Trophoblast cell (in vitro differentiated cells and primary cell): ENCODE measurements at regions not wholly inside any gene's neighbourhood (a gene's known extent, or its start where the extent isn't known, plus 50 kb on each side); places are given as distances from the start of the nearest gene placed in this dataset.

Source experiments
- DNase-seq, 2 donors: peaks; one replicate each; pipeline ENCODE4 v3.0.0-alpha.2; 2016
- H2AFZ ChIP-seq: 2 replicates; pipeline ENCODE4 v1.6.1; 2013; ENCODE audit warnings: low read length, moderate library complexity, mild to moderate bottlenecking; ENCODE audit not compliant: insufficient read depth, poor library complexity
- H2AK5ac ChIP-seq: 2 replicates; pipeline ENCODE4 v1.6.1; 2013; ENCODE audit warnings: mild to moderate bottlenecking, low read length
- H2BK120ac ChIP-seq: 2 replicates; pipeline ENCODE4 v1.6.1; 2013; ENCODE audit warnings: low read length, mild to moderate bottlenecking, moderate library complexity; ENCODE audit not compliant: insufficient read depth, poor library complexity
- H2BK12ac ChIP-seq: 2 replicates; pipeline ENCODE4 v1.6.1; 2013; ENCODE audit warnings: mild to moderate bottlenecking, low read length, moderate library complexity
- H2BK5ac ChIP-seq: 2 replicates; pipeline ENCODE4 v1.6.1; 2013; ENCODE audit warnings: low read length, low read depth, moderate library complexity, mild to moderate bottlenecking; ENCODE audit not compliant: poor library complexity
- H3K14ac ChIP-seq: 2 replicates; pipeline ENCODE4 v1.6.1; 2013; ENCODE audit warnings: mild to moderate bottlenecking, low read length
- H3K18ac ChIP-seq: 2 replicates; pipeline ENCODE4 v1.6.1; 2013; ENCODE audit warnings: mild to moderate bottlenecking, low read length
- H3K23ac ChIP-seq: 2 replicates; pipeline ENCODE4 v1.6.1; 2013; ENCODE audit warnings: low read length
- H3K27ac ChIP-seq: 2 replicates; pipeline ENCODE4 v1.5.1; 2013; ENCODE audit warnings: low read depth, mild to moderate bottlenecking, inconsistent platforms, low read length, moderate library complexity
- H3K27me3 ChIP-seq: 2 replicates; pipeline ENCODE4 v1.6.1; 2013; ENCODE audit warnings: inconsistent platforms, mild to moderate bottlenecking, low read length, moderate library complexity; ENCODE audit not compliant: insufficient read depth
- H3K36me3 ChIP-seq, 2 experiments: 1 replicate in 1 of 2; 2 replicates in 1 of 2; pipeline ENCODE4 v1.6.1; 2013; ENCODE audit warnings: low read length in 2 of 2, mild to moderate bottlenecking in 2 of 2, moderate library complexity in 1 of 2; ENCODE audit not compliant: insufficient read depth in 2 of 2, control insufficient read depth in 1 of 2
- H3K4ac ChIP-seq: 2 replicates; pipeline ENCODE4 v1.6.1; 2013; ENCODE audit warnings: low read depth, mild to moderate bottlenecking, low read length, moderate library complexity
- H3K4me1 ChIP-seq, 2 experiments: 1 replicate in 1 of 2; 2 replicates in 1 of 2; pipeline ENCODE4 v1.6.1; 2013; ENCODE audit warnings: low read length in 2 of 2, mild to moderate bottlenecking in 2 of 2, moderate library complexity in 1 of 2; ENCODE audit not compliant: insufficient read depth in 2 of 2, control insufficient read depth in 1 of 2
- H3K4me2 ChIP-seq: 2 replicates; pipeline ENCODE4 v1.6.1; 2013; ENCODE audit warnings: inconsistent platforms, mild to moderate bottlenecking, low read length, moderate library complexity
- H3K4me3 ChIP-seq: 2 replicates; pipeline ENCODE4 v1.5.1; 2013; ENCODE audit warnings: mild to moderate bottlenecking, low read depth, low read length, inconsistent platforms
- H3K79me1 ChIP-seq: one replicate; pipeline ENCODE4 v1.6.1; 2013; ENCODE audit warnings: low read length
- H3K79me2 ChIP-seq: 2 replicates; pipeline ENCODE4 v1.6.1; 2013; ENCODE audit warnings: low read length, mild to moderate bottlenecking; ENCODE audit not compliant: control insufficient read depth, insufficient read depth, poor library complexity
- H3K9ac ChIP-seq: 2 replicates; pipeline ENCODE4 v1.6.1; 2013; ENCODE audit warnings: mild to moderate bottlenecking, low read length
- H3K9me3 ChIP-seq: 2 replicates; pipeline ENCODE4 v1.6.1; 2013; ENCODE audit warnings: low read depth, mild to moderate bottlenecking, control low read depth, inconsistent platforms, low read length; ENCODE audit not compliant: insufficient read depth
- H4K12ac ChIP-seq: 2 replicates; pipeline ENCODE4 v1.6.1; 2013; ENCODE audit warnings: low read depth, mild to moderate bottlenecking, low read length, moderate library complexity
- H4K8ac ChIP-seq: 2 replicates; pipeline ENCODE4 v1.6.1; 2013; ENCODE audit warnings: low read depth, mild to moderate bottlenecking, low read length, moderate library complexity
- H4K91ac ChIP-seq: one replicate; pipeline ENCODE4 v1.6.1; 2013; ENCODE audit warnings: low read depth, mild to moderate bottlenecking, low read length, moderate library complexity
- WGBS: extraction: QIAGEN DNeasy Blood & Tissue Kit; methylation state at CpG from one replicate; pipeline ENCODE4 v1.1.7; 2013; ENCODE audit warnings: missing lambda C conversion rate; ENCODE audit not compliant: insufficient read length, insufficient coverage; ENCODE audit errors: extremely low coverage; 5-methylcytosine and 5-hydroxymethylcytosine counted together

- no peak overlapping the region for H3K14ac ChIP-seq
- no peak overlapping the region for H4K91ac ChIP-seq
- no peaks in the 10 kb centered on the region for H3K4me1 ChIP-seq
- no peak overlapping the region for H2AFZ ChIP-seq
- no peaks in the 10 kb centered on the region for H3K36me3 ChIP-seq
- H3K9me3 ChIP-seq: peaks cover 4% of the 10 kb centered on the region
- no peak overlapping the region for H2BK120ac ChIP-seq
- no CpG with 5 or more reads among the region's 1 CpG for WGBS
- no peak overlapping the region for H3K4ac ChIP-seq
- H3K79me2 ChIP-seq: no peaks in the 10 kb centered on the region
- H3K4me2 ChIP-seq: no peak overlapping the region
- H3K27ac ChIP-seq: no peak overlapping the region
- DNase-seq: no peak
- H3K9ac ChIP-seq: no peak overlapping the region
- H3K4me3 ChIP-seq: no peak overlapping the region
- no peak overlapping the region for H4K8ac ChIP-seq
- no peaks in the 10 kb centered on the region for H3K27me3 ChIP-seq
- H3K18ac ChIP-seq: no peak overlapping the region
- H4K12ac ChIP-seq: no peak overlapping the region
- H3K23ac ChIP-seq: no peak overlapping the region
- no peak overlapping the region for H2BK12ac ChIP-seq
- no peak overlapping the region for H2BK5ac ChIP-seq
- no peak overlapping the region for H2AK5ac ChIP-seq
- no peaks in the 10 kb centered on the region for H3K79me1 ChIP-seq
Measured at GRCh38 chr5:26805076-26805475, 233.3 kb downstream of the CDH9 start.

- Histone ChIP-seq H2AK5ac (no peak overlapping the region), H4K8ac (no peak overlapping the region), H3K9ac (no peak overlapping the region), H3K4me2 (no peak overlapping the region), H3K18ac (no peak overlapping the region), H3K23ac (no peak overlapping the region), H3K79me2 (no peaks in the 10 kb centered on the region), H3K27me3 (no peaks in the 10 kb centered on the region), H4K12ac (no peak overlapping the region), H2BK5ac (no peak overlapping the region), H2BK120ac (no peak overlapping the region), H3K27ac (no peak overlapping the region), H2AFZ (no peak overlapping the region), H3K4me3 (no peak overlapping the region), H3K14ac (no peak overlapping the region), H2BK12ac (no peak overlapping the region), H3K9me3 (peaks cover 4% of the 10 kb centered on the region), H3K4ac (no peak overlapping the region), H3K36me3 (no peaks in the 10 kb centered on the region), H4K91ac (no peak overlapping the region), H3K79me1 (no peaks in the 10 kb centered on the region), H3K4me1 (no peaks in the 10 kb centered on the region)
- WGBS: no CpG with 5 or more reads among the region's 4 CpGs
- DNase-seq: no peak
Measured at GRCh38 chr5:26802944-26803343, 235.4 kb downstream of the CDH9 start.

GRCh38 chr5:26791433-26791832, 247.0 kb downstream of the CDH9 start:
- Histone ChIP-seq H3K9ac (no peak overlapping the region), H3K79me1 (no peaks in the 10 kb centered on the region), H4K8ac (no peak overlapping the region), H3K18ac (no peak overlapping the region), H3K4me1 (no peaks in the 10 kb centered on the region), H2BK120ac (no peak overlapping the region), H4K12ac (no peak overlapping the region), H2AFZ (no peak overlapping the region), H3K79me2 (no peaks in the 10 kb centered on the region), H3K14ac (no peak overlapping the region), H2BK12ac (no peak overlapping the region), H3K27ac (peak overlapping the region; percentile 34), H3K4me2 (no peak overlapping the region), H2BK5ac (no peak overlapping the region), H2AK5ac (no peak overlapping the region), H3K9me3 (no peaks in the 10 kb centered on the region), H3K23ac (no peak overlapping the region), H3K4ac (no peak overlapping the region), H3K36me3 (no peaks in the 10 kb centered on the region), H3K27me3 (no peaks in the 10 kb centered on the region), H3K4me3 (no peak overlapping the region), H4K91ac (no peak overlapping the region)
- WGBS: no CpG with 5 or more reads among the region's 1 CpG
- DNase-seq: no peak

GRCh38 chr5:26791021-26791420, 247.4 kb downstream of the CDH9 start:
- H2BK5ac ChIP-seq: no peak overlapping the region
- no peak overlapping the region for H4K8ac ChIP-seq
- no peak overlapping the region for H3K4me2 ChIP-seq
- H3K9ac ChIP-seq: no peak overlapping the region
- no peak overlapping the region for H4K91ac ChIP-seq
- no peak overlapping the region for H2BK120ac ChIP-seq
- H3K79me2 ChIP-seq: no peaks in the 10 kb centered on the region
- no peaks in the 10 kb centered on the region for H3K9me3 ChIP-seq
- DNase-seq: no peak
- H2AK5ac ChIP-seq: no peak overlapping the region
- H3K4ac ChIP-seq: no peak overlapping the region
- H3K27ac ChIP-seq: peak overlapping the region; percentile 34
- H3K79me1 ChIP-seq: no peaks in the 10 kb centered on the region
- H3K4me3 ChIP-seq: no peak overlapping the region
- H3K23ac ChIP-seq: no peak overlapping the region
- no peaks in the 10 kb centered on the region for H3K4me1 ChIP-seq
- H2AFZ ChIP-seq: no peak overlapping the region
- no peaks in the 10 kb centered on the region for H3K27me3 ChIP-seq
- no peak overlapping the region for H4K12ac ChIP-seq
- H3K14ac ChIP-seq: no peak overlapping the region
- H3K36me3 ChIP-seq: no peaks in the 10 kb centered on the region
- no peak overlapping the region for H2BK12ac ChIP-seq
- no CpG with 5 or more reads among the region's 3 CpGs for WGBS
- no peak overlapping the region for H3K18ac ChIP-seq
